Inferior parietal cortex (tissue), 1 donor: ENCODE measurements at regions not wholly inside any gene's neighbourhood (a gene's known extent, or its start where the extent isn't known, plus 50 kb on each side); places are given as distances from the start of the nearest gene placed in this dataset.
A peak's percentile ranks its signal among the peaks of the same experiment; 100 is the strongest.
"Not testable (repeated sequence)": the region's sequence is repeated elsewhere in the genome, so short reads cannot be mapped to it uniquely, and the experiment has no call there.

Source experiments
- DNase-seq: peaks from one replicate; pipeline ENCODE4 v3.0.0-alpha.2; 2016; ENCODE audit errors: extremely low spot score

GRCh38 chr11:93902921-93903320 is 52.5 kb upstream of the VSTM5 start:
- no peak for DNase-seq

GRCh38 chr11:93903989-93904388 is 53.6 kb upstream of the VSTM5 start:
- no peak for DNase-seq

- no peak for DNase-seq
These were observed 54.3 kb upstream of the VSTM5 start for GRCh38 chr11:93904716-93905115.

- no peak for DNase-seq
These were observed 55.0 kb upstream of the VSTM5 start for GRCh38 chr11:93905384-93905783.

- DNase-seq: no peak
These were observed 56.1 kb upstream of the VSTM5 start for GRCh38 chr11:93906486-93906885.

- DNase-seq: no peak
These were observed 57.5 kb upstream of the VSTM5 start for GRCh38 chr11:93907901-93908300.

GRCh38 chr11:93908689-93909088 is 58.3 kb upstream of the VSTM5 start:
- DNase-seq: no peak

- DNase-seq: no peak
These were observed 67.3 kb upstream of the VSTM5 start for GRCh38 chr11:93917673-93918072.

GRCh38 chr11:93921695-93922468 is 71.5 kb upstream of the VSTM5 start:
- peak; percentile 27 for DNase-seq

GRCh38 chr11:93922830-93923229 is 72.4 kb upstream of the VSTM5 start:
- no peak for DNase-seq

- not testable (repeated sequence) for DNase-seq
These were observed 75.7 kb upstream of the VSTM5 start for GRCh38 chr11:93926099-93926498.

- DNase-seq: no peak
These were observed 79.0 kb upstream of the VSTM5 start for GRCh38 chr11:93929407-93929806.

- DNase-seq: no peak
These were observed 82.8 kb upstream of the VSTM5 start for GRCh38 chr11:93933230-93933629.

- no peak for DNase-seq
These were observed 85.3 kb upstream of the HEPHL1 start for GRCh38 chr11:93935826-93936225.

- DNase-seq: peak; percentile 6
These were observed 84.7 kb upstream of the HEPHL1 start for GRCh38 chr11:93936460-93936859.

- DNase-seq: no peak
These were observed 81.9 kb upstream of the HEPHL1 start for GRCh38 chr11:93939084-93939760.

- no peak for DNase-seq
These were observed 80.8 kb upstream of the HEPHL1 start for GRCh38 chr11:93940395-93940794.

- DNase-seq: no peak
These were observed 79.0 kb upstream of the HEPHL1 start for GRCh38 chr11:93942176-93942575.

GRCh38 chr11:93945596-93945995 is 75.6 kb upstream of the HEPHL1 start:
- no peak for DNase-seq

GRCh38 chr11:93952082-93952780 is 68.9 kb upstream of the HEPHL1 start:
- no peak for DNase-seq

GRCh38 chr11:93957397-93957952 is 63.7 kb upstream of the HEPHL1 start:
- no peak for DNase-seq

GRCh38 chr11:93958991-93959390 is 62.2 kb upstream of the HEPHL1 start:
- no peak for DNase-seq
